M059J (cell line): ENCODE measurements at regions not wholly inside any gene's neighbourhood (a gene's known extent, or its start where the extent isn't known, plus 50 kb on each side); places are given as distances from the start of the nearest gene placed in this dataset.

ENCODE experiments used
- DNase-seq: peaks from one replicate; pipeline ENCODE4 v3.0.0-alpha.2; 2012; ENCODE audit warnings: low read depth

DNA sequence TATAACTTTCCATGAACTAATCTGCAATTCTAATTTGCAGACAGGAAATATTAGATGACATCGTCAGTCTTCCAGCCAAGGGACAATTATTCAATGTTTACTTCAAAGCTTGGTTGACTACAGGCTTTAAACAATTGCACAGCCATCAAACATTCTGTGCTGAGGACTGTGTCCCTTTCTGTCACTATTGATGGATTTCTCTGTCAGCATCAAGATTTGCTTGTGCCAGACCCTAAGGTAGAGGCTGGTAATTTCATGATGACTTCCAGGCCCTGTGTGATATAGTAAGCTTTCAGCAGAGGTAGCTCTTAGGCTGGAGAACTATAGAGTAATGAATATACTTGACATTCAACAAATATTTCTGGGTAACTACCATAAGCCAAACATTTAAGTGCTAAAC is 229.3 kb upstream of the ACTBL2 start:
- DNase-seq: peak; percentile 51

DNA sequence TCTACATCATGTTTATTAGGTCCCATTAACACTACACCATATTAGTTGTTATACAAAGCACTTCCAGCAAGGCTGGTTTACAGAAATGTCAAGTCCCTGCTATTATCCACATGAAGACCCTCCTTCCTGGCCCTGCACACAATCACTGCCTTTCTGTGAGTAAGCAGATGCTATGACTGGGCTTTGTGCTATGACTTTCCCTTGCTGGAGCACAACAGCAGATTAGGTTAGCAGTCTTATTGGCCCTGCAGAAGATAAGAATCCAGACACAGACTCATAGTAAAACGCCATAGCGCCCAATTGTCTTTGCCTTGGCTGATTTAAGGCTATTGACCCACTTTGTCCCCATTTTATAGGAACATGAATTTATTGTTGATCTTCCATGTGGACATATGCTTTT is 228.9 kb upstream of the ACTBL2 start:
- peak; percentile 62 for DNase-seq

GRCh38 chr5:57710126-57710525 is 227.5 kb upstream of the ACTBL2 start:
- peak; percentile 75 for DNase-seq

- no peak for DNase-seq
Measured at GRCh38 chr5:57705769-57706168, 223.2 kb upstream of the ACTBL2 start.

DNA sequence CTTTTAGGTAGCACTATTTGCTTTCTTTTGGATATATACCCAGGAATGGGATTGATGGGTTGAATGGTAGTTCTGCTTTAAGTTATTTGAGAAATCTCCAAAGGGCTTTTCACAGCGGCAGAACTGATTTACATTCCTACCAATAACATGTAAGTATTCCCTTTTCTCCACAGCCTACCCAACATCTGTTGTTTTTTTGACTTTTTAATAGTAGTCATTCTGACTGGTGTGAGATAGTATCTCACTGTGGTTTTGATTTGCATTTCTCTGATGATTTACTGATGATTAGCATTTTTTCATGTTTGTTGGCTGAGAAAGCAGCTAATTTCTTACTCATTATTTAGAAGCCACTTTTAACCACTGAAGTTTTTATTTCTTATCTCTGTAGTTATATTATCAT is 221.1 kb upstream of the ACTBL2 start:
- peak; percentile 72 for DNase-seq

DNA sequence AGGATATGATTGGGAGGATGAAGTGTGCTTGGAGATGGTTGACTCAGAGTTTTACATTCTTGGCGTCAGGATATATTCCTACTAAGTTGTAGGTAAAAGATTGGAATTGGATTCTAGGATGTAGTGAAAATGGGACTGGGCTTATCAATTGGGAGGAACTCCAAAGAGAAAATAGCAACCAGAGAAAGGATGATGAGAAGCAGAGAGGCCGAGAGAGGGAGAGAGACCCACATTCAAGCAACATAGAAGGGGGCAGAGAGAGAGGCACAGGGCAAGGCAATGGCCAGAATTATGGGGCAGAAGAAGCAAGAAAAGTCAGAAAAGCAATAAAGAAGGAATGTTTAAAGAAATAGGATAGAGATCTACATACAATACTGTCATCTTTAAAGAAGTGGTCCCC is 217.9 kb upstream of the ACTBL2 start:
- no peak for DNase-seq

GRCh38 chr5:57700072-57700471 is 217.5 kb upstream of the ACTBL2 start:
- no peak for DNase-seq

DNA sequence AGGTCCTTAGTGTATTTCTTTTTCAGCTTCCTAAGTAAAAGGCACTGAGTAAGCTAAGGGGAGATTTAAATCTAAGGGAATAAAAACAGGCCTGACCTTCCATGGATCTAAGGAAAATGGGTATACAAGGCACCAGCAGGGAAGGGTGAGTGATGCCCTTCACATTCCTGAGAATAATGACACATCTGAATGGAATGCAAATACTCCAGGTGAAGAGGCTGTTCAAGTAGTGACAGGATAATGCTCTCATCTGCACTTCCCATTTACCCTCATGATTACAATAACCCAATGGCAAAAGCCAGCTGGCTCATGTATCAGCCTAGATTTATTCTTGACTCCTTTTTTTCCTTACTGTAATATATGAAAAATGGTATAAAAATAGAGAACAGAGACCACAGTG is 216.2 kb upstream of the ACTBL2 start:
- peak; percentile 89 for DNase-seq

DNA sequence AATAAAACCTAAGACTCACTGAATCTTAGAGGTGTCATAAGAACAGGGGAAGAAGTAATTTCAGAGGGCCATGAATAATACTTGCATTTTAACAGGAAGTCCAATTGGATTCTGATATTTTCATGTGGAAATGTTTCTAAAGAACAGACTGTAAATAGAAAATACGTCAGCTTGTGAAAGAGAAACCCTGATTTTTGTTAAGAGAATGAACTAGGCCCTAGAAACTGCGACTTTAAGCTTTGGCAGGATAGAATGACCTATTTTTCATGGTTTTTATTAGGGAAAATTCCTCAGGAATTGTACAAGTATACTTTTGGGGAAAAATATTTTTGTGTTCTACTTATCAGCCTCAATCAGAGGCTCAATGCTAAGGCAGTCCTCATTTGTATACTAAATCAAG is 215.5 kb upstream of the ACTBL2 start:
- DNase-seq: no peak

- no peak for DNase-seq
Measured at GRCh38 chr5:57696825-57697570, 214.4 kb upstream of the ACTBL2 start.

GRCh38 chr5:57696389-57696769 is 213.8 kb upstream of the ACTBL2 start:
- DNase-seq: no peak

DNA sequence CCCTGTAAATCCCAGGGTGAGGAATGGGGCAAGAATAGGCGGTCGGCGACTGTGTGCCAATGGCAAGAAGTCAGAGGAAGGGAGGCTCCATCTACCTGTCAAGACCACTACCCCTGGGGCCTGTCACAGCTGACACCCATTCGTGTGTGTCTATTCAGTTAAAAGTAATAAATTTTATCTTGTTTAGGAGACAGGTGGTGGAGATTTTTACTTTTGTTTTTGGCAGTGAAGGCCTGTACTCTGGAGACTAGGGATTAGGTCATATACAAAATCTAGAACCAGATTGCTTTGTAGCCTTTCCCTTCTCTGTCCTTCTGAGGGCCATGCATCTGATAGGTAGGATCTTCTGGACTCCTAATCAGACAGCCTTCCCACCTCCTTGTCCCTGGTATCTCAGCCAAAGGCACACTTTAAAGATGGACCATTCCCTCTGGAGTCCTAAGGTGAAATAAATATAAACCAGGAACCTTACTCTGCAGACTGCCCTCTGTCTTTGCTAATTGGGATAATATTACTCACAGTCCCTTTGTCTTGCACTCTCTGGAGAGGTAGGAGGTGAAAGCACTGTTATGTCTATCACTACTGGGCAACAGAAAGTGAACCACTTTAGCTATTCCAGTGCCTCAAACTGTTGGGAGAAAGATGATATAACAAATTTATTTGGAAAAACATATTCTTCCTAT is 213.2 kb upstream of the ACTBL2 start:
- DNase-seq: peak; percentile 74

GRCh38 chr5:57695179-57695578 is 212.6 kb upstream of the ACTBL2 start:
- no peak for DNase-seq

- DNase-seq: no peak
Measured at GRCh38 chr5:57693488-57694305, 211.1 kb upstream of the ACTBL2 start.

GRCh38 chr5:57692582-57693487 is 210.2 kb upstream of the ACTBL2 start:
- DNase-seq: peak; percentile 98

GRCh38 chr5:57690724-57691123 is 208.1 kb upstream of the ACTBL2 start:
- no peak for DNase-seq

DNA sequence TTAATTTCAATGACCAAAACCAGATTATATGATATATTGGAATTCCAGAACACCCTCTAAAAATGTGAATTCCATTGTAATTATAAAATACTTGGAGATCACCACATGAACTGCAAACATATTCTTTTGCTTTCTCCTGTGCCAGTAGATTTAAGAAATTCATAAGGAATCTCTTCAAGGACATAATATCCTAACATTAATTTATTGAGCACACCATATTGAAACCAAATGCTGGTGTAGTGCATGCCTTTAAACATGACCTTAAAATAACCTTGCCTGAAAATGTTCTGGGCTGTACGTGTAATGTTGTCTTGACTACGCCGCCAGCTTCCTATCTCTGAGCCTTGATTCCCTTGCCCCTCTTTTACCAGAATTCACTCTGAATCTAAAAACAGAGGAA is 205.0 kb upstream of the ACTBL2 start:
- no peak for DNase-seq

DNA sequence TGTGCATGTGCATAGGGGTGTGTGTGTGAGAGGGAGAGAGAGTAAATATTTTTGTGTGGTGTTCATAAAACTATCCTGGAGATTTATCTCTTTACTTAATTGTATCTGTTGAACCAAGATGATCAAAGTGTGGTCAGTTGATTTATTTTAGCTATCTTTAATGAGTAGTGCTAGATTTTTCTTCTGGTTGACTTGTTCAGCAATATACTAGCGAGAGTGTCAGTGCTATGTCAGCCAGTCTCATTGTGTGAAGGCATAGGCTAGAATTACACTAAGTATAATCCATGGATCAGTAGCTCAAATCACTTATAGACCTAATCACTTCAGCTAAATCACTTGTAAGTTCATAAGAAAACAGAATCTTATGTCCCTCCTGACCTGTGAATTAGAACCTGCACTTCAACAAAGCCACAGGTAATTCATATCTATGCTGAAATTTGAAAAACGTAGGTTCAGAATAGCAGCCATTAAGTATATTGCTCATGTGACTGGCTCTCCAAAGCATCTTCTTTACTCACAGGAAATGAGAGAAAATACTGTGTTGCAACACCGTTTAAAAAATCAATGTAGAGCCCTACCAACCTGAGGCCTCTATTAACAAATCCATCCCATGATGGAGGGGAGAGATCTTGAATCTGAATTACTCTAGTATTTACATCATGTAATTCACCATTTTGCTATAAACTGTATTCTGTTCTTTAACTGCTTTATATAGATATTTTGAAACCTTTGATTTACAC is 203.1 kb upstream of the ACTBL2 start:
- no peak for DNase-seq

DNA sequence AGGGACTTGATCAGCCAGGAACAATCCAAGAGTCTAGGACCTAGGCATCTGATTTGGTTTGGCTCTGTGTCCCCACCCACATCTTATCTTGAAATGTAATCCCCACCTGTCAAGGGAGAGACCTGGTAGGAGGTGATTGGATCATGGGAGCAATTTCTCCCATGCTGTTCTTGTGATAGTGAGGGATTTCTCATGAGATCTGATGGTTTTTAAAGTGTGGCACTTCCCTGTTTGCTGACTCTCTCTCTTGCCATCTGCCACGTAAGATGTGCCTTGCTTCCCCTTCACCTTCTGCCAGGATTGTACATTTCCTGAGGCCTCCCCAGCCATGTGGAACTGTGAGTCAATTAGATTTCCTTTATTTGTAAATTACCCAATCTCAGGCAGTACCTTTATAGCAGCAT is 201.7 kb upstream of the ACTBL2 start:
- DNase-seq: peak; percentile 54

GRCh38 chr5:57683036-57683630 is 200.5 kb upstream of the ACTBL2 start:
- DNase-seq: peak; percentile 66

DNA sequence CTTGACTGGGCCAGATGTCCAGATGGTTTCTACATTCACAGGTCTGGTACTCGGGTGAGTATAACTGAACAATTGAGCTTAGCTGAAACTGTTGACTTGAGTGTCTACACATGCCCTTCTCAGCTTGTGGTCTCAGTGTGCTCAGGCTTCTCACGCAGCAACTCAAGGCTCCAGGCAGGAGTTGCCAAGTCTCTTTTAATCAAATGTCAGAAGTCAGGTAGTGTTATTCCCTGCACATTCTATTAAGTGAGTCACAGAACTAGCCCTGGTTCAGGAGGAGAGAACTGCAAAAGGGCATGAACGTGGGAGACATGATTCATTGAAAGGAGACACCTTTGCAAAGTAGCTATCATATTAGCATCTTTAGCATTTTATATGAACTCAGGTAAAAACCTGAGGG is 199.3 kb upstream of the ACTBL2 start:
- DNase-seq: peak; percentile 99
